Heart left ventricle (tissue), 16 donors: ENCODE measurements at regions not wholly inside any gene's neighbourhood (a gene's known extent, or its start where the extent isn't known, plus 50 kb on each side); places are given as distances from the start of the nearest gene placed in this dataset.

ENCODE experiments used
- ATAC-seq, 4 donors: fragments of 200-7000 bp; cut with Tn5 transposase; one replicate each; pipeline ENCODE4 v1.9.1; 2020 to 2022; ENCODE audit warnings: moderate library complexity in 4 of 4, mild to moderate bottlenecking in 3 of 4, moderate number of reproducible peaks in 1 of 4
- DNase-seq, 5 donors: peaks; one replicate each; pipeline ENCODE4 v3.0.0-alpha.2; 2020
- H3K27ac ChIP-seq, 12 donors: fragments of 200-600 bp; sonication (generic) in 4 of 12; one replicate each; pipeline versions ENCODE4 v1.5.0 to v1.8.0; 2016 to 2022; ENCODE audit warnings: mild to moderate bottlenecking in 2 of 12
- H3K27me3 ChIP-seq, 9 donors: fragments of 200-600 bp; sonication (generic) in 2 of 9; one replicate each; pipeline versions ENCODE4 v1.5.1 to v1.8.0; 2016 to 2022; ENCODE audit warnings: mild to moderate bottlenecking in 3 of 9
- H3K36me3 ChIP-seq, 9 donors: fragments of 200-600 bp; sonication (generic) in 2 of 9; one replicate each; pipeline versions ENCODE4 v1.5.0 to v1.8.0; 2018 to 2022; ENCODE audit warnings: mild to moderate bottlenecking in 2 of 9
- H3K4me1 ChIP-seq, 12 donors: fragments of 200-600 bp; sonication (generic) in 4 of 12; one replicate each; pipeline versions ENCODE4 v1.5.0 to v1.8.0; 2016 to 2022; ENCODE audit warnings: mild to moderate bottlenecking in 3 of 12
- H3K4me3 ChIP-seq, 12 donors: fragments of 200-600 bp; sonication (generic) in 4 of 12; one replicate each; pipeline versions ENCODE4 v1.5.0 to v1.8.0; 2017 to 2022; ENCODE audit warnings: mild to moderate bottlenecking in 9 of 12, moderate library complexity in 4 of 12
- H3K9me3 ChIP-seq, 12 donors: fragments of 200-600 bp; sonication (generic) in 4 of 12; one replicate each; pipeline versions ENCODE4 v1.5.0 to v1.8.0; 2016 to 2022; ENCODE audit warnings: mild to moderate bottlenecking in 1 of 12
- CTCF ChIP-seq, 12 donors: fragments of 200-600 bp; sonication (generic) in 4 of 12; IDR thresholded peaks; one replicate each; pipeline versions ENCODE4 v1.5.0 to v1.8.0; 2018 to 2022; ENCODE audit warnings: antibody characterized with exemption in 12 of 12, mild to moderate bottlenecking in 5 of 12
- POLR2A ChIP-seq, 2 donors: fragments of 450-650 bp; IDR thresholded peaks; one replicate each; pipeline ENCODE4 v1.6.1; 2017; ENCODE audit warnings: antibody characterized with exemption in 2 of 2, mild to moderate bottlenecking in 2 of 2, moderate library complexity in 2 of 2
- WGBS, 4 donors: extraction: QIAGEN DNeasy Blood & Tissue Kit in 2 of 4; methylation state at CpG; one replicate each; pipeline versions ENCODE4 v1.1.5 to v1.1.7; 2013 to 2018; 5-methylcytosine and 5-hydroxymethylcytosine counted together
- intact Hi-C, 10 donors: fragments of 100-400 bp; cut with DNase I; formaldehyde crosslinking; loops; one replicate each; pipeline versions ENCODE4 v1.11.1 to v1.14.2; 2022
- donor health status: ischemic (EF 13 %, LVEDD 7.1; RV severe dilation, severe dysfunction).
- donor health status: healthy with polysubstance abuse.
- donor health status: DM: no; HTN: yes; CAD: no.
- donor health status: DM: no; HTN: no; CAD: no.
- donor health status: ischemic (EF 25% LVEDD 6.9; RV normal size, moderate dysfunction).
- donor health status: ischemic (EF 25% LVEDD 5.7; RV mildly dilated, moderate dysfunction).
- donor health status: healthy.
- donor health status: DM: yes; HTN: yes; CAD: no.
- donor health status: ischemic (EF 35%, LVEDD 5.7; RV mildly dilated, moderate dysfunction).
- donor health status: nonischemic (EF 11% LVEDD 7.7; RV severe dilation, severe dysfunction).
- donor health status: DM: yes; HTN: yes; CAD: no.
- donor health status: PGD.
- donor health status: ischemic (EF 29% LVEDD 5.4; RV normal size, mild dysfunction).
- donor health status: nonischemic (EF 23%, LVEDD 6.1; RV moderate dilation, normal function).

DNA sequence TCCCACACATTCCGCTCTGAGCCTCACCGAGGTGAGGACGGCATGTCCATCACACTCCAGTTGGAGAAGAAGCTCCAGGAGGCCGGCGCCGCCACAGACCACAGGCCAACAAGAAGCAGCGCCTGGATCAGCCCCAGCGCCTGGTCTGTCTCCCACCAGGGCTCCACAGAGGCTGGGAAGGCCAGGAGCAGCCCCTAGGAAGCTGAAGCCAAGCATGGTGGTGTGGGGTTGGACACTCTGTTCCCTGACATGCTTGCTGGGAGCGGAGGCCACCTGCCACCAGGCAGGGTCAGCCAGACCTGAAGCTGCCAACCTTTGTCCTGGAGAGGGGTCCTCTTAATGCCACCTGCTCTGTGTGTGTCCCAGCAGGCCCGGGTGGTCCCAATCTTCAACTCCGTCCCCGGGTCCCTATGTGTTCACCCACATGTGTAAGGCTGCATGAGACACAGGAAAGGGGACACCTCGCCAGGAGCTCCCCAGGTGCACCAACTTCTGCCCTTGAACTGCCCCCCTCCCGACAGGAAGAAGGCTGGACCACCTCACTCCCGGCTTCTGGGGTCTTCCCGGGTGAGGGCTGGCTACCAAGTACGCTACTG lies 140.1 kb upstream of the PPP1R26 start:
- DNase-seq, result no peak
- ATAC-seq, result no peak
- no peak overlapping the region for H3K27ac ChIP-seq

GRCh38 chr9:135340143-135340655 lies 139.4 kb upstream of the PPP1R26 start:
- WGBS, 4 donors, result 21 to 28% (median 27%) methylated on average over 12 of the region's 12 CpGs
- ATAC-seq, result no peak
- H3K4me1 ChIP-seq, result peaks cover 0 to 14% (median 0%) of the 10 kb centered on the region in 12 donors
- no peaks in the 10 kb centered on the region for H3K9me3 ChIP-seq
- TF ChIP-seq CTCF (IDR thresholded peaks at IDR 0.05) (no peak), POLR2A (IDR thresholded peaks at IDR 0.05) (no peak)
- DNase-seq, result no peak
- H3K27me3 ChIP-seq, result peaks cover 0 to 58% (median 14%) of the 10 kb centered on the region in 9 donors
- H3K27ac ChIP-seq, result no peak overlapping the region
- H3K4me3 ChIP-seq, result no peak overlapping the region
- intact Hi-C loops, result loop anchor here in 6 of 10 donors (5.0 to 10.0 kb wide), 3 partner anchors 72 to 645 kb away; no protein-coding TSS in a partner anchor
- H3K36me3 ChIP-seq, result no peaks in the 10 kb centered on the region

More for the DNA sequence above, 140.1 kb upstream of the PPP1R26 start:
- peaks cover 0 to 14% (median 0%) of the 10 kb centered on the region in 12 donors for H3K4me1 ChIP-seq
- no peak overlapping the region for H3K4me3 ChIP-seq
- intact Hi-C loops, result no loop called here
- 50 to 66% (median 58%) methylated on average over 12 to 17 of the region's 17 CpGs for WGBS, 4 donors
- no peak for TF ChIP-seq POLR2A (IDR thresholded peaks at IDR 0.05)
- TF ChIP-seq CTCF (IDR thresholded peaks at IDR 0.05), result no peak
- H3K9me3 ChIP-seq, result no peaks in the 10 kb centered on the region
- peaks cover 0 to 56% (median 14%) of the 10 kb centered on the region in 9 donors for H3K27me3 ChIP-seq
- no peaks in the 10 kb centered on the region for H3K36me3 ChIP-seq

- Histone ChIP-seq H3K9me3 (no peaks in the 10 kb centered on the region), H3K27ac (no peak overlapping the region), H3K4me3 (no peak overlapping the region), H3K4me1 (peaks cover 0 to 14% (median 0%) of the 10 kb centered on the region in 12 donors), H3K36me3 (no peaks in the 10 kb centered on the region), H3K27me3 (peaks cover 0 to 62% (median 14%) of the 10 kb centered on the region in 9 donors)
- ATAC-seq (no peak), DNase-seq (no peak)
- 57 to 72% (median 67%) methylated on average over 18 to 20 of the region's 20 CpGs for WGBS, 4 donors
- intact Hi-C loops, result loop anchor here in 6 of 10 donors (5.0 to 10.0 kb wide), 3 partner anchors 71 to 646 kb away; no protein-coding TSS in a partner anchor
- no peak for TF ChIP-seq POLR2A (IDR thresholded peaks at IDR 0.05)
- TF ChIP-seq CTCF (IDR thresholded peaks at IDR 0.05), result no peak
These were observed 138.7 kb upstream of the PPP1R26 start for GRCh38 chr9:135340726-135341475.

- ATAC-seq, result no peak
- intact Hi-C loops, result loop anchor here in 6 of 10 donors (2.0 to 10.0 kb wide), 4 partner anchors 71 to 647 kb away; partner anchors contain the start of gene OLFM1 (in 2 of the 6)
- Histone ChIP-seq H3K27me3 (peaks cover 0 to 66% (median 14%) of the 10 kb centered on the region in 9 donors), H3K36me3 (no peaks in the 10 kb centered on the region), H3K27ac (no peak overlapping the region), H3K4me1 (peaks cover 0 to 14% (median 0%) of the 10 kb centered on the region in 12 donors), H3K9me3 (no peaks in the 10 kb centered on the region), H3K4me3 (no peak overlapping the region)
- WGBS, 4 donors, result 77 to 82% (median 81%) methylated on average over 9 to 13 of the region's 13 CpGs
- TF ChIP-seq CTCF (IDR thresholded peaks at IDR 0.05), result no peak
- TF ChIP-seq POLR2A (IDR thresholded peaks at IDR 0.05), result no peak
- DNase-seq, result no peak
These were observed 137.9 kb upstream of the PPP1R26 start for GRCh38 chr9:135341612-135342169.
